NCI-H2107 (cell line): ENCODE measurements at regions not wholly inside any gene's neighbourhood (a gene's known extent, or its start where the extent isn't known, plus 50 kb on each side); places are given as distances from the start of the nearest gene placed in this dataset.
A peak's percentile ranks its signal among the peaks of the same experiment; 100 is the strongest.

Source experiments
- DNase-seq: peaks from one replicate; lab custom pipeline; 2025; lab: John Stamatoyannopoulos, UW

DNA sequence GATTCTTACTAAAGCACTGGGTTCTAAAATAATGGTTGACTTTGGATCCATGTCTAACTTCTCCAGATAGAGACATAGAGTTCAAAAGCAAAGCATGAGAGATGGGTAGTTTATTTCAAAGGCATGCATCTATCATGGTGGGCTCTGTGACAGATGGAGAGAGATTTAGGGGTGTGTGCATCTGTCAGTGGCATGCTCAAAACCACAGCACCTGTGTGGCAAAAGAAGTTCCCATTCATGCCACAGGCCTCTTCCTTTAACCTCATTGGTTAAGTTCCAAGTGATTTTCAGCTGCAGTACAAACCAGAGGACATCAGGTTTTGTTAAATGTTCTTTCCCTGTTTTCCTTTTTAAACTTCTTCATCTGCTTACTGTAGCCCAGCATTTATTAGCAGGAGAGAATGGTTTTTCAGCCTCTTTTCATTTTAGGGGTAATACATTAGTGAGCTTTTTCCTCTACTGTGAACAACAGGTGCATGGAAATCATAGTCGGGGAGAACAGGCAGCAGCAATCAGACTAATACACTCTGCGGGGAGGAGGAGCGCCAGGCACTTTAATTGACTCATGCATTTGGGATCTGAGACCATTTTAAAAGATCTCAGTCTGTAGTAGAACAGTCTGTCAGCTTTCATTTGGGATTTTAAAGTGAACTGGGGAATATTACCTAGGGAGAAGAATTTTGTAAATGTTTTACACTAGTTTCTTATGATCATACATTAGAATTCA lies 52.4 kb upstream of the UPP2 start:
- peak; percentile 12 for DNase-seq

DNA sequence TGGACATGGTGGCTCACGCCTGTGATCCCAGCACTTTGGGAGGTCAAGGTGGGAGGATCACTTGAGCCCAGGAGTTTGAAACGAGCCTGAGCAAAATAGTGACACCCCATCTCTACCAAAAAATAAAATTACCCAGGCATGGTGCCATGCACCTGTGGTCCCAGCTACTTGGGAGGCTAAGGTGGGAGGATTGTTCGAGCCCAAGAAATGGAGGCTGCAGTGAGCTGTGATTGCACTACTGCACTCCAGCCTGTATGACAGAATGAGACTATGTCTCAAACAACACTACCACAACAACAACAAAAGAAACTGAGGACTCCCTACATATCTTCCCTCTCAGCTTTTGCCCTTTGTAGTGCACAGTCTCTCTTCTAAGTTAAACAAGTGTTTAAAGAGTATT lies 53.3 kb upstream of the UPP2 start:
- no peak for DNase-seq

DNA sequence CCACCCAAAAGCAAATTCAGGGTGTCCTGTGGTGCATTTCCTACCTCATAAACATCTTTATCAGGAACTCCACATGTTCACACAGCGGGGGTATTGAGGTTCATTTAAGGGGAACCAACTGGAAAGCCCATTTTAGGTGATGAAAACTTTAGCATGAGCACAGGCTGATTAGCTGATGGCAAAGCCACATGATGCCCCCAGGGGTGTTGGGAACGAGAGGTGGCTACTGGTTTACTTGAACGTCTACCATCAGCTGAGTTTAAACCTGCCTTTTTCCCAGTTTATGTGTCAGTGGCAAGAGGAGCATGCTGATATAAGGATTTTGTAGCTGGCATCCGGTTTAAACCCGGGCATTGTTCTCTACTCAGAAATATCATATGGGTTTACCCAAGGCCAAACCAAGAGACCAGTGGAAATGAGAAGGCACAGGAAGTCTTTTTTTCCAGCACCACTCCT lies 54.5 kb upstream of the UPP2 start:
- no peak for DNase-seq

DNA sequence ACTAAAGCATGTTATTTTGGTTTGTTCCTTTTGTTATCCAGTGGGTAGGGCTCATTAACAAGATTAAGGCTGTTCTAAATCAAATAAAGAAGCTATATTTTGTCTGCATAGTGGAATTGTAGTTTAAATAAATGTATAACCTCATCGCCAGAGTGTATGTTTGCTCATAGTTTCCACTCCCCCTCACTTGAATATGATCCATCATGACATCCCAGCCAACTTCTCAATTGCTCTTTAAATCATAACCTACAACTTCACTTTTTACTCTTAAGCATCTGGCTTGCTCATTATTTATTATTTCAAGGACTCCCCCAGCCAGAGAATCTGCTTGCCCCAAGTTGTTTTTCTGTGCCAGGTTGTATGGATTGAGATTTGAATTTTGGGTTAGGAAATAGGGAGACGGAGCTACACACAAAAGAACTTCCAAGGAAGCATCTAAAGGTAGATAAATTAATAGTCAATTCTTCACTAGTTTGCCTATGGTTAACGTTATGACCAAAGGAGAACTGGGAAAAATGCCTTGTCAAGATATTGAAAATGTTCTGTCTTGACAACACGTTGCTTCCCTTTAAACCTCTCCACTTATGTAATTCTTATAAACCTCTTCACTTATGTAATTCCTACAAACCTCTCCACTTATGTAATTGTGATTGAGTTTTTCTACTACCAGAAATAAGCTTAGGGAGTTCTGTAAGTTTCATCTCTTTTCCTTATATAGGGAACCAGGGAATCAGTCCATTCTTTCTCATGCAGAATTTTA lies 55.4 kb upstream of the UPP2 start:
- DNase-seq: no peak

DNA sequence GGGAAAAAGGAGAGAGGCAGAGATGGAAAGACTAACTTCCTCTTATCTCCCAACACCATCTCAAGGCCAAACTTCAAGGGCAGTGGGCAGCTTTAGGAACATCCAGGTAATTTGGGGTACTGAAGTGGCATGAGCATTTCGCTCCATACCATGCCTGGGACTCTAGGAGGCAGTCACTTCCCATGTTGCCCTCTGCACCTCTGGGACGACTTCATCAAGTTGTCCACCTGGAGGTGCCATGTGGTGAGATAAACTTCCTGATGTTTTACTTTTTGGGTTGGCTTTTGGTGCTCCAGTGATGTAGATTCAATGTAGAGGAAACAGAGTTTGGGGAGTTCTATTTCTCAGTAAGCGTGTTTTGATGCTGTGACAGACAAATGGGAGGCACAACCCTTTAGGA lies 56.3 kb upstream of the UPP2 start:
- DNase-seq: peak; percentile 4

DNA sequence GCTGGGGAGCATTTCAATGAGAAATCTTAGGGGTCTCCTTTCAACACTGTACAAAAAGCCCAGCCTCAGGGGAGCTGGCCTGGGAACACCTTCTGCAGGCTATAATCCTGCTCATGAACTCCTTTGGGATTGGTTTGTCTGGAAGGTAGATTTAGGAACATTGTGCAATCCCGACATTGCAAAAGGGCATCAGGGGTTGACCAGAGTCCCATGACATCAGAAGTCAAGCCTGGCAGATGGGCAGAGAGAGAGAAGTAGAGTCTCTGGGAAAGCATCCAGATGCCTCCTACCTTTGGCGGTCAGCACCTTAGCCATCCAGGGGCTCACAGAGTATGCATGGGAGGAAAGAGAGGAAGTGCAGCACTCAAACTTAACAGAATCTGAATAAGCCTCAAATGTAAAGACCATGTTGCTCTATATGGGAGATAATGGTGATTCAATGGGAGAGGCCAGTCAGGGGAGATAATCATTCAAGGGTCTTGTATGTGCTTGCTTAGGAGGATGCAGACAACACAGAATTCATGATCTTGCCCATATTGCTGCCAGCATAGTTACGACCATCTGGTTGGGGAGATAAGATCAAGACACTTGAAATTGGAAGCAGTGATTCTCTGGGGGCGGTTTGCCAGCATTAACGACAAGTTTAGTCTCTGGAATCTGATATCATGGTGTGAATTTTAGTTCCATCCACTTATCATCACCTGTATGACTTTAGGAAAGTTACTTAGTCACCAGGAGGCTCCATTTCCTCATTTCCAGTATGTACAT lies 58.3 kb upstream of the UPP2 start:
- no peak for DNase-seq

DNA sequence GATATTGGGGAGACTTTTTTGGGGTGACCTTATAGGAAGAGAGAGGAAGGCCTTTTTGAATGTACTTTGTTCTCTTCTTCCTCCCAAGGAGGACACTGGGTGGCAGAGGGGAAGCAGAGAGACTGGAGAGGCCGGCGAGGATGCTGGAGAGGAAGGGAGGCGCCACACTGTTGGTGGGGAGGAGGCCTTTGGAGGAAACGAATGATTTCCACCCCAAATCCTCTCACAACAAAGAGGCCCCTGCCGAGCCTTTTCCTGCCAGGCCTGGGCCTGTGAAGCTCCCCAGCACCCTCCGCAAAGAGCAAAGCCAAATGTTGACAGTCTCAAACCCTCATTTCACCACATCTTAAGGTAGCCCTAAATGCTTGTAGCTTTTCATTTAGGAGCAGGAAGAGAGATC lies 59.0 kb upstream of the UPP2 start:
- no peak for DNase-seq

DNA sequence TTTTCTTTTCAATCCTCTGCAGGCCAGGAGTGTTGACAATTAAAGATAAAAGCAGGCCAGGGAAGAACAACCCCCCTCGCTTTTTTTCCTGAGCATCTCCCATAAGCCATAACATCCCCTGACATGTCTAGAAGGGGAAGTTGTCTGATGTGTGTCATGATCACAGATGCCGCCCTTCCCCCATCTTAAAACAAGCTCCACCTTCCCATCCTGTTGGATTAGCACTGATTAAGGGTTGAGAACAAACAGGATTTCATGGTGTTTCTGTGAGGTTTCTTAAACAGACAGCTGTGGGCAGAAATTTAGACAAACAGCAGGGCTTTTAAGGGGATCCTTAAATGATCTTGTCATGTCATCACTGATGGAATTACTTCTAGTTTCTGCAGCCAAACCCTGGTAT lies 59.4 kb upstream of the UPP2 start:
- no peak for DNase-seq

DNA sequence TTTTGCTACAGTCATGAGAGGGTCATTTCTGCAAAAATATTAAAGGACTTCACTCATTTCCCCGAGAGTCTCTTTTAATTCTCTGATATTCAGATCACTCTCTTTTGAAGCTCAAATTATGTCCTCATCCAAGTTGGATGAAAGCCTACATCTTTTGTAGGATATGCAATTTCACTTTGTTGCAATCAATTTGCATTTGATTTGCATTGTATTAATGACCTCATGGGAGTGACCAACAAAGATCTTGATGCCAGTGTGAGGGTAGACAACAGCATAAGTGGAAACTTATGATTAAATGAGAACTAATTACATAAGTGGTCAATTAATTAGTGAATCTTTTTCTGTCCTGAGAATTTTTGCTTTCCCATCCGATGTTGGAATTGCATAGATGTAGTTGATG lies 60.3 kb upstream of the UPP2 start:
- no peak for DNase-seq

DNA sequence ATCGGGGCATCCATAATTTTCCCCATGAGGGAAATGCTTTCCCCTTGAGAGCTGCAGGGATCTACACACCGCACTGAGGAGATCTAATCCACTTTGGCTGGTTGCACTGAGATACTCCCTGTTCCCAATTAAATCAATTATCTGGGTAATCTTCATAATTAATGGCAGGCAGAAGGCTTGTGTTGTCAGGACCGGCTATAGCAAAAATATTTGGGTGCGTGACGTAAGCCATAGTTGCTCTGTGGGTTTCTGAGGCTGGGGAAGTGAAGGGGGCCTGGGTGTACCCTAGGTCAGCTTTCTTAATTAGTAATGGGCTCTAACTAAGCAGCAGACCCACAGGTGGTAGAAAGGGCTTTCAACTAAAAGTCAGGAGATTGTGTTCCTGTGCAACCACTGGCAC lies 62.8 kb upstream of the UPP2 start:
- no peak for DNase-seq

DNA sequence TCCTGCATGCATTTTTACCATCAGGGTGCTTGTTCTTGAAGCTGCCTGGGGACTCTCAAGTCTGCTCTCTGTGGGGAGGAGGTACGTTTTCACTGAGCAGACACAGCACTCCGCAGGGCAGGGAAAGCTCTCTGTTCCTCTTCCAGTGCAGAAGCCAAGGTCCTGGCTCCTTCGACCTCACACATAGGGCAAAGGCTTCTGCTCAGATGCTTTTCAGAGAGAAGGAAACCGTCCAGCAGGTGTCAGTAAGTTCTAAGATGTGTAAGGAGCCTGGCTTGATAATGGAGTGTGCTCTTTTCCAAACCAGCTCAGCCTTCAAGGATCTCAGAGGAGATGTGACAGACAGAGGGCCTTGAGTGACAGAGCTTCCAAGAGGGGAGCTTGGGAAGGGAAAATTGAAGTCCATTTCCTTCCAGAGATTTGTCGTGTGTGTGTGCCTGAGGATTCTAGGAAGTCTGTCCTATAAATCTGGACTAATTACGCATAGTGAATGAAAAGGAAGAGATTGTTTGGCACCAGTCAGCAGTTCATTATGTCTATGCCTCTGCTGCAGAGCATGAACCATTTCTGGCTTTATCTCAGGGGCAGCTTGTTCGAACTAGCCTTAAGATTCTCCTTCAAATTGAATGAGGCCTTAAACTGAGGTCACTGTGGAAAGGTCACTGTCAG lies 67.3 kb upstream of the UPP2 start:
- peak; percentile 20 for DNase-seq

DNA sequence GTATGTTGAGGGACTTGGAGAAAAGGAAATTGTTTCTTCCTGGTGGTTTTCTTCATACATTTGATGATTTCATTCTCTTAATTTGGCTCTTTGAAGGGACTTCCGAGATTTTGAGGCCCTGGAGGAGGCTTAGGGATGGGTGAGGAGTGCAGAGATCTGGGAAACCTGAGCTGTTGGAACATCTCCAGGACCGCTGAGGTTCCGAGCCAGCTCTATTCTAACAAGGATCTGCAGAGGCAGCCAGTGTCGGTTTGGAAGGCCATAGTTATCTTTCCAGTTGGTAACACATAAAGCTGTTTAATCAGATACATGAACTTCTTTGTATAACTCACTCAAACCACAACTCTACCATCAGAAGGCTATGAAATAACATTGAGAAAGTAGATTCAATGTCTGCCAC lies 70.3 kb upstream of the UPP2 start:
- no peak for DNase-seq

DNA sequence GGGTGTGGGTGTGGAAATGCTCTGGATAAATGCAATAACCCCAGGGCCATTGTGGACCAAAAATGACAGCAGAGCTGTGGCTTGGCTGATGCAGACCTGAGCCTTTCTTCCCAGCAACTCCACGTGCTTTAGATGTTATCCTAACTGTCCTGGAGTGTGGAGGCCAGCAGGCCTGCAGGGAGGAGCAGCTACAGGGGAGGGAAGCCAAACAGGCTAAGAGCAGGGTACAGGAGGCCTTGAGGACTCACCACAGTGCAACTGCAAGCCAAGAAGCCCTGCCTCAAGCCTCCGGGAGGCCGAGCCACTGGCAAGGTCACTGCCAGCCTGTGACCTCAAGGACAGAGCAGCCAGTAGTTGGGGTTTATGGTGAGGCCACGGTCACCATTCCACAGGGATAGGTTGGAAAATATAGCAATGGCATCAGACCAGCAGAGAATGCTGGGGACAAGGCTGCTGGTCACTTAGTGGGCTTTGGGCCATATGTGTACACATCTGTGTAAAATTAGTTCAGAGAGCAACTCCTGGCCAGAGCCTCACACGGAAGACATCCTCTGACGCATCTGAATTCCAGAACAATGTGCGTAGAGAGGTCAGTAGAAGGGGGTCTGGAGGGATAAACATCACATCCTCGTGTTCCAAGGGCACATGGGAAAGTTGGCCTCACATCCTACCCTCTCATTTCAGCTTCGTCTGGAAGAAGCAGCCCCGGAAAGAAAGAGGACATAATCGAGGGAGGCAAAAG lies 76.2 kb upstream of the UPP2 start:
- DNase-seq: no peak

DNA sequence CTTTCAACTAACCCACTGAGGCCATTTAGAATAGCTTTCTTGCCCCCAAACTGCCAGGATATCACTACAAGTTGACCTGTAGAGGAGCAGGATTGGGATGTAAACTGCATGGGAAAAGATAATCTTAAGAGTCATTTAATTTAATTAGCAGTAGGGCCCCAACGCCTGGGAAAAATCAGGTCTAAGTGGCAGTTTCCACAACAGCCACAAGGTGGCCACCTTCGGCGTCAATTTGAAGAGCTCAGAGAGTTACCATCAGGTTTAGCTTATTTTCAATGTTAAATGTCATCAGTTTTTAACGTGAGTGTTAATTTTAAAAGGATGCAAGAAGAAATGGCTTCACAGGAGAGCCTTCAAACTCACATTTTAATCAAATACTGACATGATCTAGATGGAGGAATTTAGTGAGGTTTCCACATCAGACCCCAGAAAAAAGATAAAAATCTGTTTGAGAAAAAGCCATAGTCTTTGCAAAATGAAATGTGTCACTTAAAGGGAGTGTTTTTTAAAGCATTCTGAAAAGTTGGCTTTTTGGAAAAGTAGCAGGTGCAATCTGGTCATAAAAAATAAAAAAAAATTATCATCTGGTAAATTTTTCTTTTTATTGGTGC lies 77.3 kb upstream of the UPP2 start:
- no peak for DNase-seq

DNA sequence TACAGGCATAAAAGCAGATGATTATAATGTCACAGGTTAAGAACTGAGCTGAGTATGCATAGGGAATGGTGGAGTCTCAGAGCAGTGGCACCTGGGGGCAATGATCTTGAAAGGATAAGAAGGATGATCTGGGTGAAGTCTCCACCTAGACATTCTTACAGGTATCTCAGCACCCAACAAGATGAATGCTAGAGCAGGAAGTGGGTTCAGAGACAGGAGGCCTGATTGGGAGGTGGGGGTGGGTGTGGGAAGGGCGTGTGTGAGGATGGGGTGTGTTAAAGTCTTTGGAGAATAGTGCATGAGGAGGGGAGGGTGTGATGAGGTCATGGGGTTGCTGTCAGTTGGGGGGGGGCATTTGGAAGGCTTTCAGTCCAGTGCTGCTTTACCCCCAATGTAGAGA lies 78.8 kb upstream of the UPP2 start:
- DNase-seq: no peak

DNA sequence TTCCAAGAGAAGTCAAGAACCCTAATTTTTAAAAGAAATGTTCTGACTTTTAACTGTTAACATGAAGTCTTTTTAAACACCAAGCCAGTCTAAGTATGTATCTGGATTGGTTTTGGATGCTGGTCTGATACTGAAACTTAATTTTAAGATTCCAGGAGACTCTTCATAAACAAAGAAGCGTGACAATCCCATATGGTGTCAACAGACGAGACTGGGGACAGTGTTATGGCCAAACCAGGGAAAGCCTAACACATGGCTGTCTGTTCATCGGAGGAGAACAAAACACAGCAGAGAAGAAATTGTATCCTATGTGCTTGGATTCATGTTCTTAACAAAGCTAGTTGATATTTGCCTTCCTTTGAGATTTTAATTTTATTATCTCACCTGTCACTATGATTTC lies 80.5 kb upstream of the UPP2 start:
- DNase-seq: no peak

DNA sequence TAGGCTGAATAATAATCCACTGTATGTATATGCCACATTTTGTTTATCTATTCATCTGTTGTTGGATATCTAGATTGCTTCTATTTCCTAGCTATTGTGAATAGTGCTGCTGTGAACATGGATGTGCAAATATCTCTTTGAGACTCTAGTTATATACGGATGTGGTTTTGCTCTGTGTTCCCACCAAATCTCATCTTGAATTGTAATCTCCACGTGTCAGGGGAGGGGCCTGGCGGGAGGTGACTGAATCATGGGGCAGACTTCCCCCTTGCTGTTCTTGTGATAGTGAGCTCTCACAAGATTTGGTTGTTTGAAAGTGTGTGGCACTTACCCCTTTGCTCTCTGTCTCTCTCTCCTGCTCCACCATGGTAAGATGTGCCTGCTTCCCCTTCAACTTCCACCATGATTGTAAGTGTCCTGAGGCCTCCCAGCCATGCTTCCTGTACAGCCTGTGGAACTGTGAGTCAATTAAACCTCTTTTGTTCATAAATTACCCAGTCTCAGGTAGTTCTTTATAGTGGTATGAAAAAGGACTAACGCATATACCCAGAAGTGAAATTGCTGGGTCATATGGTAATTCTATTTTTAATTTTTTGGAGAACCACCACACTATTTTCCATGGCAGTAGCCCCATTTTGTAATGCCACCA lies 86.1 kb upstream of the UPP2 start:
- DNase-seq: no peak

DNA sequence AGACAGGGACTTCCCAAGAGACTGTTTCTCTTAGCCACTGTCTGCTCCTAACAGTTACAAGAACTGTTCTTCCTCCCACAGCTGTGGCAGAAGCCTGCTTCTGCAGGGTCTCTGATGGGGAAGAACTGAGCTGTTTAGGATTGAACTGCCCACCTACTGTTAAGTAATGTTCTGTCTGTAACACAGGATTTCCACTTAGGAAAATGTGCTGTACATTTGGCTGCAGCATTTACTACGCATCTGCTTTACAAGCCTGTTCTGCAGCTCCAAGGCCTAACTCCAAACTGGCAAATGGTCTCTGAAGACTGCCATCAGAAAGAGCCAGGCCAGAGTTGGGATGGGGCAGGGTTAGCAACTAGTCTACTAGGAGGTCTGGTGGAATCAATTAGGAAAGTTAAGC lies 87.8 kb upstream of the UPP2 start:
- no peak for DNase-seq

DNA sequence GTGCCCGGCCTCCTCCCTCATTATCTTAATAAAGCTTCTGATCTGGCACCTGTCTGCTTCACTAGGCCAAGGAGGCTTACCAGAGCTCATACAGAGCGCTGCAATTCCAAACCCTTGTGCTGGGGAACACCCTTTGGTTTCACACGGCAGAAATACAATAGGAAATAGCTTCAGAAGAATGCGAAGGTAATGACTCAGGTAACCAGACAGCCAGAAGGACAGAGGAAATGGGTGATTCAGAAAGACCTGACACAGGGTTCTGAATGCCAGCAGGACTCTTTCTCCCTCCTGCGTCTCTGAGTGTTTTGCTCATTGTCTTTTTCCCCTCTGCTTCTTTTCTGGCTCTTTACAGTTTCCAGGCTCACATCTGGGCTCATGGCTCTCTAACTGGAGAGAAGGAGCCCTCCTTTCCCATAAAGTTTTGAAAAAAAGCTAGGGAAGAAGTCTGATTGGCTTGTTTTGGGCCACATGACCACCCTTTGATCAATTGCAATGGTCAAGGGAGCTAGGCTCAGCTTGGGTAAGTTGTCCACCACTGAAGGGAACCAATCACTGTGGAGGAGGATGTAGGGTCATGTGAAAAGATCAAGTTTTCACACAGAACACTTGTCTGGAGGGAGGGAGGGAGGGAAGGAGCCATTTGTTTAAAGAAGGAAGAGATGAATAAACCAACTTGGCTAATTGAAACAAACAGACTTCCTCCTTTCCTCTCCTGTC lies 90.5 kb upstream of the UPP2 start:
- no peak for DNase-seq

DNA sequence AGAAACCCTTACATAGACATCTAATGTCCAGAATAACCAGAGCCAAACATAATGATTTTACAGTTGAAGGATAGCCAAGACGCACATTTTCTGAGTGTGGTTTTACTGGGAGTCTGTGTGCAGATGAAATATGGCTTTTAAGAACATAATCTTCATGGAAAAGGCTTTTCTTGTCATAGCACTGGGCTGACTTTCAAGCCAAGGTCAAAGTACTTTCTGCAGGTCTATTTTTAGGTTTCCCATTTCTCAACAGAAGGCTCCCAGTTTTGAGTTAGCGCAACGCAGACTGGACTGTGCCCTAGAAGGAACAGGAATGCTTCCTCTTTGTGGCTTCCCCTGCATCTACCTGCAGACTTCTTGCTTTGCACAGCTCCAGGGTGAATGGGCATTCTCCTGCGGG lies 92.3 kb upstream of the UPP2 start:
- no peak for DNase-seq
